ENCODE measurements at regions not wholly inside any gene's neighbourhood (a gene's known extent, or its start where the extent isn't known, plus 50 kb on each side); places are given as distances from the start of the nearest gene placed in this dataset.

DNA sequence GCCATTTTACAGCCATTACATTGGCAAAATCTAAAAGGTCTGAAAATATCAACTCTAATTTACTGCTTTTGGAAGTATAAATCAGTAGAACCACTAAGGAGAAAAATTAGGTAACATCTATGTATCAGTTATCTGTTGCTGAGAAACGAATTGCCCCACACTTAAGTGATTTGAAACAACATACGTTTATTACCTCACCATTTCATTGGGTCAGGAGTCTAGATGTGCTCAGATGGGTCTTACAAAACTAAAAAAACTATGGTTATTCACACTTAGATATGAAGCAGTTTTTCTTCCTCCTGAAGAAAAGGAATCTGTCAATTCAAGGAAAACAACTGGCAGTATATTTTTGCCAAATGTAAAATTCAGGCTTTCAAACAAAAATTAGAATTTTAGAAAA is 80.1 kb upstream of the APBB1IP start:
- H3K27ac Mint-ChIP-seq: no peak overlapping the region
- WGBS (ENCODE audit: insufficient coverage): no CpG with 5 or more reads among the region's 2 CpGs
- no peaks in the 10 kb centered on the region for H3K4me1 Mint-ChIP-seq
- H3K9me3 Mint-ChIP-seq (ENCODE audit: insufficient read depth): no peaks in the 10 kb centered on the region
- Histone ChIP-seq H4K20me1 (ENCODE audit: control insufficient read depth, insufficient read depth, low read length, poor library complexity, severe bottlenecking) (no peaks in the 10 kb centered on the region), H3K27ac (ENCODE audit: low read length in 2 of 2) (no peak overlapping the region), H3K4me1 (ENCODE audit: control insufficient read depth in 2 of 2, insufficient read depth in 2 of 2, low read length in 2 of 2) (no peaks in the 10 kb centered on the region), H3K4me2 (replicated peaks; ENCODE audit: low read depth, low read length, poor library complexity, severe bottlenecking) (no peak overlapping the region), H3K9me3 (ENCODE audit: control extremely low read depth in 1 of 3, control insufficient read depth in 2 of 3, insufficient read depth in 1 of 3, low read length in 2 of 3) (no peaks in the 10 kb centered on the region), H3K9ac (ENCODE audit: low read length) (no peak overlapping the region), H2AFZ (ENCODE audit: insufficient read depth, low read depth, low read length, poor library complexity, severe bottlenecking) (no peak overlapping the region), H3K36me3 (replicated peaks in 1 of 2; ENCODE audit: control extremely low read depth in 1 of 2, control insufficient read depth in 1 of 2, extremely low read depth in 1 of 2, insufficient read depth in 2 of 2, low read length in 1 of 2) (no peaks in the 10 kb centered on the region), H3K27me3 (replicated peaks in 1 of 4; ENCODE audit: control extremely low read depth in 1 of 4, control insufficient read depth in 3 of 4, insufficient read depth in 4 of 4, low read length in 3 of 4) (peaks cover 0 to 4% (median 0%) of the 10 kb centered on the region in 4 experiments), H3K4me3 (ENCODE audit: control extremely low read depth in 1 of 5, extremely low read depth in 1 of 5, insufficient read depth in 1 of 5, low read depth in 2 of 5, low read length in 4 of 5) (no peak overlapping the region), H3K79me2 (ENCODE audit: control insufficient read depth, insufficient read depth, low read length) (no peaks in the 10 kb centered on the region)
- DNase-seq (no peak), ATAC-seq (ENCODE audit: low read depth) (no peak)
- H3K27me3 Mint-ChIP-seq: peaks cover 24% of the 10 kb centered on the region
- ChIA-PET CTCF (no interaction called here), POLR2A (no interaction called here)
- TF ChIP-seq, protein P1, sequence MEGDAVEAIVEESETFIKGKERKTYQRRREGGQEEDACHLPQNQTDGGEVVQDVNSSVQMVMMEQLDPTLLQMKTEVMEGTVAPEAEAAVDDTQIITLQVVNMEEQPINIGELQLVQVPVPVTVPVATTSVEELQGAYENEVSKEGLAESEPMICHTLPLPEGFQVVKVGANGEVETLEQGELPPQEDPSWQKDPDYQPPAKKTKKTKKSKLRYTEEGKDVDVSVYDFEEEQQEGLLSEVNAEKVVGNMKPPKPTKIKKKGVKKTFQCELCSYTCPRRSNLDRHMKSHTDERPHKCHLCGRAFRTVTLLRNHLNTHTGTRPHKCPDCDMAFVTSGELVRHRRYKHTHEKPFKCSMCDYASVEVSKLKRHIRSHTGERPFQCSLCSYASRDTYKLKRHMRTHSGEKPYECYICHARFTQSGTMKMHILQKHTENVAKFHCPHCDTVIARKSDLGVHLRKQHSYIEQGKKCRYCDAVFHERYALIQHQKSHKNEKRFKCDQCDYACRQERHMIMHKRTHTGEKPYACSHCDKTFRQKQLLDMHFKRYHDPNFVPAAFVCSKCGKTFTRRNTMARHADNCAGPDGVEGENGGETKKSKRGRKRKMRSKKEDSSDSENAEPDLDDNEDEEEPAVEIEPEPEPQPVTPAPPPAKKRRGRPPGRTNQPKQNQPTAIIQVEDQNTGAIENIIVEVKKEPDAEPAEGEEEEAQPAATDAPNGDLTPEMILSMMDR (IDR thresholded peaks at IDR 0.05): no peak
- TF ChIP-seq EZH2 (IDR thresholded peaks at IDR 0.05; ENCODE audit: borderline replicate concordance, insufficient read depth, low read depth, low read length, poor library complexity, severe bottlenecking): no peak
- intact Hi-C loops (cut with micrococcal nuclease): no loop called here
- H3K4me3 Mint-ChIP-seq: no peak overlapping the region

DNA sequence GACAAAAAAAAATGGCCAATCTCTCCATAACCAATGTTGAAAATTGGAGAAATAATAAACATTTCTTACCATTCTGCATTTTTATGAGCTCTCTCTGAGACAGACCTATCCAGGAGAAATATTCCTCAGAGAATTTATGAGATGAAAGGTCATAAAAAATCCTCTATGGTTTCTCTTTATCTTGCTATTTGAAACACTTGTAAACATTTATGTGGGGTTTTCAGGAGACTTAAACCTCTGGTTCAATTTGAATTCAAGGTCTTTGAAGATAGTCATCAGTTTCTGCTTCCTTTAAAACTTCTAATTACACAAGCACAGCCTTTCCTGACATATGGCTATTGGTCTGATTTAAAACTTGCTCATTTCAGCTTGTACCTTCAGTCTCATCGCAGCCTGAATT is 78.5 kb upstream of the APBB1IP start:
- Mint-ChIP-seq H3K27ac (no peak overlapping the region), H3K4me1 (no peaks in the 10 kb centered on the region), H3K4me3 (no peak overlapping the region), H3K27me3 (peaks cover 20% of the 10 kb centered on the region), H3K9me3 (ENCODE audit: insufficient read depth) (no peaks in the 10 kb centered on the region)
- H3K4me2 ChIP-seq (replicated peaks; ENCODE audit: low read depth, low read length, poor library complexity, severe bottlenecking): no peak overlapping the region
- H2AFZ ChIP-seq (ENCODE audit: insufficient read depth, low read depth, low read length, poor library complexity, severe bottlenecking): no peak overlapping the region
- ATAC-seq (ENCODE audit: low read depth) (no peak), DNase-seq (no peak)
- TF ChIP-seq, protein P1 (IDR thresholded peaks at IDR 0.05): no peak
- no peak for TF ChIP-seq EZH2 (IDR thresholded peaks at IDR 0.05; ENCODE audit: borderline replicate concordance, insufficient read depth, low read depth, low read length, poor library complexity, severe bottlenecking)
- H3K36me3 ChIP-seq (replicated peaks in 1 of 2; ENCODE audit: control extremely low read depth in 1 of 2, control insufficient read depth in 1 of 2, extremely low read depth in 1 of 2, insufficient read depth in 2 of 2, low read length in 1 of 2): no peaks in the 10 kb centered on the region
- no peaks in the 10 kb centered on the region for H4K20me1 ChIP-seq (ENCODE audit: control insufficient read depth, insufficient read depth, low read length, poor library complexity, severe bottlenecking)
- H3K79me2 ChIP-seq (ENCODE audit: control insufficient read depth, insufficient read depth, low read length): no peaks in the 10 kb centered on the region
- H3K27ac ChIP-seq (ENCODE audit: low read length in 2 of 2): no peak overlapping the region
- H3K9me3 ChIP-seq (ENCODE audit: control extremely low read depth in 1 of 3, control insufficient read depth in 2 of 3, insufficient read depth in 1 of 3, low read length in 2 of 3): no peaks in the 10 kb centered on the region
- ChIA-PET POLR2A (no interaction called here), CTCF (interaction anchor here (0.9 to 1.6 kb wide), 2 partner anchors 24 kb away, joined by 3 to 4 read pairs; no protein-coding TSS in a partner anchor)
- H3K4me1 ChIP-seq (ENCODE audit: control insufficient read depth in 2 of 2, insufficient read depth in 2 of 2, low read length in 2 of 2): no peaks in the 10 kb centered on the region
- no peak overlapping the region for H3K4me3 ChIP-seq (ENCODE audit: control extremely low read depth in 1 of 5, extremely low read depth in 1 of 5, insufficient read depth in 1 of 5, low read depth in 2 of 5, low read length in 4 of 5)
- WGBS (ENCODE audit: insufficient coverage): no CpG with 5 or more reads among the region's 1 CpG
- peaks cover 0 to 4% (median 0%) of the 10 kb centered on the region in 4 experiments for H3K27me3 ChIP-seq (replicated peaks in 1 of 4; ENCODE audit: control extremely low read depth in 1 of 4, control insufficient read depth in 3 of 4, insufficient read depth in 4 of 4, low read length in 3 of 4)
- intact Hi-C loops (cut with micrococcal nuclease): no loop called here
- H3K9ac ChIP-seq (ENCODE audit: low read length): no peak overlapping the region
